ENCODE measurements at regions not wholly inside any gene's neighbourhood (a gene's known extent, or its start where the extent isn't known, plus 50 kb on each side); places are given as distances from the start of the nearest gene placed in this dataset.

- 70% methylated on average over 8 of the region's 8 CpGs for WGBS (ENCODE audit: low lambda C conversion rate)
- peaks cover 0 to 6% of the 10 kb centered on the region in 2 experiments; a peak in 2 of 4 replicates for H3K4me1 ChIP-seq (ENCODE audit: control insufficient read depth in 1 of 2, insufficient read depth in 2 of 2, low read depth in 1 of 2, low read length in 1 of 2)
- no peak for TF ChIP-seq FOXM1 (IDR thresholded peaks at IDR 0.05; ENCODE audit: low read depth)
- TF ChIP-seq IRF3 (IDR thresholded peaks at IDR 0.05; ENCODE audit: low read depth, low read length) = no peak
- TF ChIP-seq, protein P1, sequence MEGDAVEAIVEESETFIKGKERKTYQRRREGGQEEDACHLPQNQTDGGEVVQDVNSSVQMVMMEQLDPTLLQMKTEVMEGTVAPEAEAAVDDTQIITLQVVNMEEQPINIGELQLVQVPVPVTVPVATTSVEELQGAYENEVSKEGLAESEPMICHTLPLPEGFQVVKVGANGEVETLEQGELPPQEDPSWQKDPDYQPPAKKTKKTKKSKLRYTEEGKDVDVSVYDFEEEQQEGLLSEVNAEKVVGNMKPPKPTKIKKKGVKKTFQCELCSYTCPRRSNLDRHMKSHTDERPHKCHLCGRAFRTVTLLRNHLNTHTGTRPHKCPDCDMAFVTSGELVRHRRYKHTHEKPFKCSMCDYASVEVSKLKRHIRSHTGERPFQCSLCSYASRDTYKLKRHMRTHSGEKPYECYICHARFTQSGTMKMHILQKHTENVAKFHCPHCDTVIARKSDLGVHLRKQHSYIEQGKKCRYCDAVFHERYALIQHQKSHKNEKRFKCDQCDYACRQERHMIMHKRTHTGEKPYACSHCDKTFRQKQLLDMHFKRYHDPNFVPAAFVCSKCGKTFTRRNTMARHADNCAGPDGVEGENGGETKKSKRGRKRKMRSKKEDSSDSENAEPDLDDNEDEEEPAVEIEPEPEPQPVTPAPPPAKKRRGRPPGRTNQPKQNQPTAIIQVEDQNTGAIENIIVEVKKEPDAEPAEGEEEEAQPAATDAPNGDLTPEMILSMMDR (IDR thresholded peaks at IDR 0.05) = no peak
- no peak for TF ChIP-seq NFIC (IDR thresholded peaks at IDR 0.05; ENCODE audit: borderline replicate concordance)
- TF ChIP-seq SIN3A (IDR thresholded peaks at IDR 0.05; ENCODE audit: borderline replicate concordance, low read depth, low read length) = no peak
- no peak for TF ChIP-seq POLR2AphosphoS5 (IDR thresholded peaks at IDR 0.05; ENCODE audit: low read depth, low read length)
- TF ChIP-seq NRF1 (IDR thresholded peaks at IDR 0.05; ENCODE audit: low read depth, low read length) = no peak
- TF ChIP-seq, protein P2, sequence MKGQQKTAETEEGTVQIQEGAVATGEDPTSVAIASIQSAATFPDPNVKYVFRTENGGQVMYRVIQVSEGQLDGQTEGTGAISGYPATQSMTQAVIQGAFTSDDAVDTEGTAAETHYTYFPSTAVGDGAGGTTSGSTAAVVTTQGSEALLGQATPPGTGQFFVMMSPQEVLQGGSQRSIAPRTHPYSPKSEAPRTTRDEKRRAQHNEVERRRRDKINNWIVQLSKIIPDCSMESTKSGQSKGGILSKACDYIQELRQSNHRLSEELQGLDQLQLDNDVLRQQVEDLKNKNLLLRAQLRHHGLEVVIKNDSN (IDR thresholded peaks at IDR 0.05; ENCODE audit: borderline replicate concordance, low read depth) = no peak
- no peak for TF ChIP-seq USF2 (IDR thresholded peaks at IDR 0.05; ENCODE audit: borderline replicate concordance, low read depth, low read length)
- TF ChIP-seq RXRA (IDR thresholded peaks at IDR 0.05; ENCODE audit: borderline replicate concordance, low read depth) = no peak
- no peak for TF ChIP-seq RFX5 (IDR thresholded peaks at IDR 0.05; ENCODE audit: low read length)
- H3K9me3 ChIP-seq = no peaks in the 10 kb centered on the region
- H3F3A ChIP-seq (replicated peaks; ENCODE audit: insufficient read depth) = peaks cover 13% of the 10 kb centered on the region
- no peaks in the 10 kb centered on the region for H3K27me3 ChIP-seq (ENCODE audit: insufficient read depth)
- no peak overlapping the region for H3K27ac ChIP-seq (ENCODE audit: low read depth in 2 of 2, low read length in 1 of 2)
- H3K4me3 ChIP-seq (ENCODE audit: low read depth in 2 of 2, low read length in 1 of 2) = no peak overlapping the region
- no peaks in the 10 kb centered on the region for H3K79me2 ChIP-seq (ENCODE audit: insufficient read depth)
- no peaks in the 10 kb centered on the region for H3K36me3 ChIP-seq (replicated peaks in 1 of 2; ENCODE audit: control insufficient read depth in 1 of 2, insufficient read depth in 2 of 2, low read length in 1 of 2)
- no peaks in the 10 kb centered on the region for H4K20me1 ChIP-seq (ENCODE audit: insufficient read depth)
- H2AFZ ChIP-seq (ENCODE audit: low read depth) = no peak overlapping the region
- no peak overlapping the region for H3K4me2 ChIP-seq
- ChIA-PET CTCF (no interaction called here), POLR2A (no interaction called here)
- no peak for DNase-seq
- no peaks in the 10 kb centered on the region for H3K9me2 ChIP-seq
- no peak overlapping the region for H3K9ac ChIP-seq
These were observed 184.4 kb upstream of the KCNK2 start for GRCh38 chr1:214898161-214898560.

DNA sequence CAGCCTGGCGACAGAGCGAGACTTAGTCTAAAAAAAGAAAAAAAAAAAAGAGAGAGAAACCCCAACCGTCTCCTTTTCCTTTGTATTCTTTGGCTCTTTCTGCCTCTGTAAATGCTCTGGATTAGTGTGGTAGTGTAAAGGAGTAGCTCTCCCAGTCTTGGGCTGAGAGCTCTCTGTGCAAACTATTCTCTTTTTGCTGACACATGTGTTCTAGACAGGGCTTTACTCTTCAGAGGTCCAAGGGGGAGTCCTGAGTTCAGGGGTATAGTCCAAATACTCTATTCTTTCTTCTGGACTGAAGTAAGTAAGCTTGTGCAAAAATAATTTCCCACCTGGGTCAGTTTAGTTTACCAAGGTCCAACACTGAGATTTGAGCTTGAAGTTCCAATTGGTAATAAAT, 183.8 kb upstream of the KCNK2 start:
- no peak overlapping the region for H3K9ac ChIP-seq
- H3K27me3 ChIP-seq (ENCODE audit: insufficient read depth) = no peaks in the 10 kb centered on the region
- no peak overlapping the region for H3K27ac ChIP-seq (ENCODE audit: low read depth in 2 of 2, low read length in 1 of 2)
- H3K79me2 ChIP-seq (ENCODE audit: insufficient read depth) = no peaks in the 10 kb centered on the region
- no peaks in the 10 kb centered on the region for H3K36me3 ChIP-seq (replicated peaks in 1 of 2; ENCODE audit: control insufficient read depth in 1 of 2, insufficient read depth in 2 of 2, low read length in 1 of 2)
- no peaks in the 10 kb centered on the region for H4K20me1 ChIP-seq (ENCODE audit: insufficient read depth)
- CTCF ChIA-PET = no interaction called here
- WGBS (ENCODE audit: low lambda C conversion rate) = 83% methylated on average over 3 of the region's 3 CpGs
- no peak overlapping the region for H2AFZ ChIP-seq (ENCODE audit: low read depth)
- POLR2A ChIA-PET = no interaction called here
- H3K9me3 ChIP-seq = no peaks in the 10 kb centered on the region
- no peak overlapping the region for H3K4me3 ChIP-seq (ENCODE audit: low read depth in 2 of 2, low read length in 1 of 2)
- no peak for DNase-seq
- H3K4me1 ChIP-seq (ENCODE audit: control insufficient read depth in 1 of 2, insufficient read depth in 2 of 2, low read depth in 1 of 2, low read length in 1 of 2) = peaks cover 0 to 6% of the 10 kb centered on the region in 2 experiments; a peak in 2 of 4 replicates
- H3K9me2 ChIP-seq = no peaks in the 10 kb centered on the region
- H3K4me2 ChIP-seq = no peak overlapping the region
- peaks cover 16% of the 10 kb centered on the region for H3F3A ChIP-seq (replicated peaks; ENCODE audit: insufficient read depth)
- no peak for TF ChIP-seq RFX5 (IDR thresholded peaks at IDR 0.05; ENCODE audit: low read length)
- TF ChIP-seq GATA2 (CRISPR knock-in tag; IDR thresholded peaks at IDR 0.05) = no peak
- TF ChIP-seq, protein P3, sequence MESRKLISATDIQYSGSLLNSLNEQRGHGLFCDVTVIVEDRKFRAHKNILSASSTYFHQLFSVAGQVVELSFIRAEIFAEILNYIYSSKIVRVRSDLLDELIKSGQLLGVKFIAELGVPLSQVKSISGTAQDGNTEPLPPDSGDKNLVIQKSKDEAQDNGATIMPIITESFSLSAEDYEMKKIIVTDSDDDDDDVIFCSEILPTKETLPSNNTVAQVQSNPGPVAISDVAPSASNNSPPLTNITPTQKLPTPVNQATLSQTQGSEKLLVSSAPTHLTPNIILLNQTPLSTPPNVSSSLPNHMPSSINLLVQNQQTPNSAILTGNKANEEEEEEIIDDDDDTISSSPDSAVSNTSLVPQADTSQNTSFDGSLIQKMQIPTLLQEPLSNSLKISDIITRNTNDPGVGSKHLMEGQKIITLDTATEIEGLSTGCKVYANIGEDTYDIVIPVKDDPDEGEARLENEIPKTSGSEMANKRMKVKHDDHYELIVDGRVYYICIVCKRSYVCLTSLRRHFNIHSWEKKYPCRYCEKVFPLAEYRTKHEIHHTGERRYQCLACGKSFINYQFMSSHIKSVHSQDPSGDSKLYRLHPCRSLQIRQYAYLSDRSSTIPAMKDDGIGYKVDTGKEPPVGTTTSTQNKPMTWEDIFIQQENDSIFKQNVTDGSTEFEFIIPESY (IDR thresholded peaks at IDR 0.05; ENCODE audit: borderline replicate concordance, low read depth) = no peak
- TF ChIP-seq TAF1 (IDR thresholded peaks at IDR 0.05; ENCODE audit: borderline replicate concordance, low read depth, low read length) = no peak
- TF ChIP-seq FOXJ3 (CRISPR knock-in tag; IDR thresholded peaks at IDR 0.05) = no peak
- TF ChIP-seq IRF3 (IDR thresholded peaks at IDR 0.05; ENCODE audit: low read depth, low read length) = no peak
- no peak for TF ChIP-seq NFIC (IDR thresholded peaks at IDR 0.05; ENCODE audit: borderline replicate concordance)
- TF ChIP-seq EP300 (IDR thresholded peaks at IDR 0.05; ENCODE audit: borderline replicate concordance in 1 of 2, low read depth in 1 of 2, low read length in 1 of 2) = no peak
- TF ChIP-seq YY1 (IDR thresholded peaks at IDR 0.05; ENCODE audit: low read depth) = no peak
- TF ChIP-seq USF2 (IDR thresholded peaks at IDR 0.05; ENCODE audit: borderline replicate concordance, low read depth, low read length) = no peak
- TF ChIP-seq SMC3 (IDR thresholded peaks at IDR 0.05; ENCODE audit: low read depth, low read length) = no peak

Data from SK-N-SH (cell line).